ENCODE measurements at regions not wholly inside any gene's neighbourhood (a gene's known extent, or its start where the extent isn't known, plus 50 kb on each side); places are given as distances from the start of the nearest gene placed in this dataset.

DNA sequence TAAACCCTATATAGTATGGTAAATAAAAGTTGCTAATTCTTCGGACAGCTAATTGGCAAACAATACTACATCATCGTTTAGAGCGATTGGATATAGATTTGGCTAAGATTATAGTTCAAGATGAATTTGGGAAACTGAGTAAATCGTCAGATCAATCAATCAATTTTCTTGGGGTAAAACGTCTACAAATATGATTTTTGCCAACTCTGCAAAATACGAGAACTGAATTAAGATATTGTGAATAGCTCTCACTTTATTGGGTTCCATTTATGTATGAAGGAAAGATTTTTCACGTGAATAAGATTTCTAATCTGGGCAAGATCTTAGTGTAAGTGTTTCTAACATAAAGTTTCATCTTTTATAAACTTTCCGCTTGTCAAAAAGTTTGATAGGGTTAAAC is 132.9 kb upstream of the AGR3 start:
- TF ChIP-seq, protein P1, sequence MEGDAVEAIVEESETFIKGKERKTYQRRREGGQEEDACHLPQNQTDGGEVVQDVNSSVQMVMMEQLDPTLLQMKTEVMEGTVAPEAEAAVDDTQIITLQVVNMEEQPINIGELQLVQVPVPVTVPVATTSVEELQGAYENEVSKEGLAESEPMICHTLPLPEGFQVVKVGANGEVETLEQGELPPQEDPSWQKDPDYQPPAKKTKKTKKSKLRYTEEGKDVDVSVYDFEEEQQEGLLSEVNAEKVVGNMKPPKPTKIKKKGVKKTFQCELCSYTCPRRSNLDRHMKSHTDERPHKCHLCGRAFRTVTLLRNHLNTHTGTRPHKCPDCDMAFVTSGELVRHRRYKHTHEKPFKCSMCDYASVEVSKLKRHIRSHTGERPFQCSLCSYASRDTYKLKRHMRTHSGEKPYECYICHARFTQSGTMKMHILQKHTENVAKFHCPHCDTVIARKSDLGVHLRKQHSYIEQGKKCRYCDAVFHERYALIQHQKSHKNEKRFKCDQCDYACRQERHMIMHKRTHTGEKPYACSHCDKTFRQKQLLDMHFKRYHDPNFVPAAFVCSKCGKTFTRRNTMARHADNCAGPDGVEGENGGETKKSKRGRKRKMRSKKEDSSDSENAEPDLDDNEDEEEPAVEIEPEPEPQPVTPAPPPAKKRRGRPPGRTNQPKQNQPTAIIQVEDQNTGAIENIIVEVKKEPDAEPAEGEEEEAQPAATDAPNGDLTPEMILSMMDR (IDR thresholded peaks at IDR 0.05; ENCODE audit: low read length): no peak
- no peak for TF ChIP-seq EZH2 (IDR thresholded peaks at IDR 0.05; ENCODE audit: borderline replicate concordance, low read length)
